Liver (tissue), 8 donors: ENCODE measurements at regions not wholly inside any gene's neighbourhood (a gene's known extent, or its start where the extent isn't known, plus 50 kb on each side); places are given as distances from the start of the nearest gene placed in this dataset.

ENCODE experiments used
- DNase-seq: peaks from one replicate; pipeline ENCODE4 v3.0.0-alpha.2; 2017; ENCODE audit warnings: low spot score
- H3K27ac ChIP-seq, 2 donors: one replicate each; pipeline ENCODE4 v1.7.0; 2013; ENCODE audit warnings: inconsistent platforms in 2 of 2, low read length in 2 of 2, control low read depth in 1 of 2, low read depth in 1 of 2, mild to moderate bottlenecking in 1 of 2
- H3K27me3 ChIP-seq, 4 donors: one replicate each; pipeline versions ENCODE4 v1.6.1 to v1.7.0; 2013; ENCODE audit warnings: low read length in 3 of 4, inconsistent platforms in 1 of 4, mild to moderate bottlenecking in 1 of 4, moderate library complexity in 1 of 4; ENCODE audit not compliant: control insufficient read depth in 4 of 4, insufficient read depth in 4 of 4
- H3K36me3 ChIP-seq, 4 donors: one replicate each; pipeline versions ENCODE4 v1.6.1 to v1.7.0; 2013; ENCODE audit warnings: low read length in 3 of 4, mild to moderate bottlenecking in 3 of 4, low read depth in 1 of 4, moderate library complexity in 1 of 4; ENCODE audit not compliant: control insufficient read depth in 4 of 4, insufficient read depth in 3 of 4
- H3K4me1 ChIP-seq, 4 donors: one replicate each; pipeline versions ENCODE4 v1.6.1 to v1.7.0; 2013; ENCODE audit warnings: low read length in 3 of 4, mild to moderate bottlenecking in 3 of 4, moderate library complexity in 1 of 4; ENCODE audit not compliant: control insufficient read depth in 4 of 4, insufficient read depth in 4 of 4
- H3K4me3 ChIP-seq, 3 donors: one replicate each; pipeline versions ENCODE4 v1.6.1 to v1.7.0; 2013; ENCODE audit warnings: low read length in 3 of 3, control low read depth in 1 of 3, low read depth in 1 of 3, mild to moderate bottlenecking in 1 of 3
- H3K9ac ChIP-seq, 2 donors: one replicate each; pipeline ENCODE4 v1.7.0; 2013; ENCODE audit warnings: low read length in 2 of 2, mild to moderate bottlenecking in 2 of 2, moderate library complexity in 2 of 2, control low read depth in 1 of 2, low read depth in 1 of 2
- H3K9me3 ChIP-seq, 4 donors: one replicate each; pipeline versions ENCODE4 v1.6.1 to v1.7.0; 2013; ENCODE audit warnings: low read length in 3 of 4; ENCODE audit not compliant: control insufficient read depth in 4 of 4
- CTCF ChIP-seq: fragments of 150-350 bp; IDR thresholded peaks from 2 replicates; pipeline ENCODE4 v1.5.1; 2017; ENCODE audit warnings: improper control_type of control experiment, low read depth, low read length; ENCODE audit not compliant: missing input control
- EGR1 ChIP-seq, 2 donors: IDR thresholded peaks; 2 replicates each; pipeline ENCODE4 v1.6.1; 2016 to 2018; ENCODE audit warnings: antibody characterized with exemption in 2 of 2, low read depth in 2 of 2
- FOXA2 ChIP-seq: IDR thresholded peaks from 2 replicates; pipeline ENCODE4 v1.6.1; 2016; ENCODE audit warnings: antibody characterized with exemption
- GABPA ChIP-seq, 2 donors: IDR thresholded peaks in 1 of 2; conservative IDR thresholded peaks in 1 of 2; 2 replicates each; pipeline ENCODE4 v1.6.1; 2016; ENCODE audit warnings: antibody characterized with exemption in 2 of 2, mild to moderate bottlenecking in 1 of 2, moderate library complexity in 1 of 2
- HNF4A ChIP-seq, 2 donors: conservative IDR thresholded peaks; 2 replicates each; pipeline ENCODE4 v1.6.1; 2016; ENCODE audit warnings: antibody characterized with exemption in 2 of 2, mild to moderate bottlenecking in 2 of 2
- HNF4G ChIP-seq: IDR thresholded peaks from 2 replicates; pipeline ENCODE4 v1.6.1; 2016; ENCODE audit warnings: antibody characterized with exemption
- JUND ChIP-seq, 2 donors: IDR thresholded peaks; 2 replicates each; pipeline ENCODE4 v1.6.1; 2016; ENCODE audit warnings: antibody characterized with exemption in 2 of 2
- RAD21 ChIP-seq, 2 donors: IDR thresholded peaks; 2 replicates each; pipeline ENCODE4 v1.6.1; 2016; ENCODE audit warnings: antibody characterized with exemption in 2 of 2, mild to moderate bottlenecking in 2 of 2
- RXRA ChIP-seq, 2 donors: IDR thresholded peaks; 2 replicates each; pipeline ENCODE4 v1.6.1; 2017 to 2018; ENCODE audit warnings: antibody characterized with exemption in 2 of 2, mild to moderate bottlenecking in 1 of 2
- SP1 ChIP-seq: IDR thresholded peaks from 2 replicates; pipeline ENCODE4 v1.6.1; 2018; ENCODE audit warnings: antibody characterized with exemption, mild to moderate bottlenecking
- TAF1 ChIP-seq: conservative IDR thresholded peaks from 2 replicates; pipeline ENCODE4 v1.6.1; 2016; ENCODE audit warnings: antibody characterized with exemption, mild to moderate bottlenecking
- YY1 ChIP-seq: IDR thresholded peaks from 2 replicates; pipeline ENCODE4 v1.6.1; 2016; ENCODE audit warnings: antibody characterized with exemption, mild to moderate bottlenecking
- ZBTB33 ChIP-seq: IDR thresholded peaks from 2 replicates; pipeline ENCODE4 v1.6.1; 2016; ENCODE audit warnings: antibody characterized with exemption
- WGBS: extraction: QIAGEN DNeasy Blood & Tissue Kit; methylation state at CpG from one replicate; pipeline ENCODE4 v1.1.7; 2013; 5-methylcytosine and 5-hydroxymethylcytosine counted together
- TF ChIP-seq, protein P1 (sequence below): IDR thresholded peaks from 2 replicates; pipeline ENCODE4 v1.6.1; 2016; ENCODE audit warnings: antibody characterized with exemption
- TF ChIP-seq, protein P2 (sequence below): IDR thresholded peaks from 2 replicates; pipeline ENCODE4 v1.6.1; 2016; ENCODE audit warnings: antibody characterized with exemption, mild to moderate bottlenecking
- TF ChIP-seq, protein P3 (sequence below): IDR thresholded peaks from 2 replicates; pipeline ENCODE4 v1.6.1; 2016; ENCODE audit warnings: antibody characterized with exemption
- donor health status: healthy.
- donor health status: healthy.
- donor health status: healthy.
- donor health status: healthy.
- donor health status: healthy.

GRCh38 chr12:24718617-24719016, 230.3 kb downstream of the BCAT1 start:
- no peak for DNase-seq
- H3K27ac ChIP-seq = no peak overlapping the region
- no peak overlapping the region for H3K4me3 ChIP-seq
- 0% methylated on average over 1 of the region's 1 CpG for WGBS
- no peaks in the 10 kb centered on the region for H3K4me1 ChIP-seq
- H3K9ac ChIP-seq = no peak overlapping the region
- no peaks in the 10 kb centered on the region for H3K36me3 ChIP-seq
- no peaks in the 10 kb centered on the region for H3K27me3 ChIP-seq
- TF ChIP-seq RXRA (IDR thresholded peaks at IDR 0.05) = no peak
- TF ChIP-seq HNF4G = no peak
- TF ChIP-seq, protein P1, sequence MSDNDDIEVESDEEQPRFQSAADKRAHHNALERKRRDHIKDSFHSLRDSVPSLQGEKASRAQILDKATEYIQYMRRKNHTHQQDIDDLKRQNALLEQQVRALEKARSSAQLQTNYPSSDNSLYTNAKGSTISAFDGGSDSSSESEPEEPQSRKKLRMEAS = no peak
- no peak for TF ChIP-seq GABPA (IDR thresholded peaks at IDR 0.05 in 1 of 2, conservative IDR thresholded peaks at IDR 0.05 in 1 of 2)
- TF ChIP-seq FOXA2 = no peak
- TF ChIP-seq JUND (IDR thresholded peaks at IDR 0.05) = no peak
- TF ChIP-seq ZBTB33 = no peak
- TF ChIP-seq, protein P2, sequence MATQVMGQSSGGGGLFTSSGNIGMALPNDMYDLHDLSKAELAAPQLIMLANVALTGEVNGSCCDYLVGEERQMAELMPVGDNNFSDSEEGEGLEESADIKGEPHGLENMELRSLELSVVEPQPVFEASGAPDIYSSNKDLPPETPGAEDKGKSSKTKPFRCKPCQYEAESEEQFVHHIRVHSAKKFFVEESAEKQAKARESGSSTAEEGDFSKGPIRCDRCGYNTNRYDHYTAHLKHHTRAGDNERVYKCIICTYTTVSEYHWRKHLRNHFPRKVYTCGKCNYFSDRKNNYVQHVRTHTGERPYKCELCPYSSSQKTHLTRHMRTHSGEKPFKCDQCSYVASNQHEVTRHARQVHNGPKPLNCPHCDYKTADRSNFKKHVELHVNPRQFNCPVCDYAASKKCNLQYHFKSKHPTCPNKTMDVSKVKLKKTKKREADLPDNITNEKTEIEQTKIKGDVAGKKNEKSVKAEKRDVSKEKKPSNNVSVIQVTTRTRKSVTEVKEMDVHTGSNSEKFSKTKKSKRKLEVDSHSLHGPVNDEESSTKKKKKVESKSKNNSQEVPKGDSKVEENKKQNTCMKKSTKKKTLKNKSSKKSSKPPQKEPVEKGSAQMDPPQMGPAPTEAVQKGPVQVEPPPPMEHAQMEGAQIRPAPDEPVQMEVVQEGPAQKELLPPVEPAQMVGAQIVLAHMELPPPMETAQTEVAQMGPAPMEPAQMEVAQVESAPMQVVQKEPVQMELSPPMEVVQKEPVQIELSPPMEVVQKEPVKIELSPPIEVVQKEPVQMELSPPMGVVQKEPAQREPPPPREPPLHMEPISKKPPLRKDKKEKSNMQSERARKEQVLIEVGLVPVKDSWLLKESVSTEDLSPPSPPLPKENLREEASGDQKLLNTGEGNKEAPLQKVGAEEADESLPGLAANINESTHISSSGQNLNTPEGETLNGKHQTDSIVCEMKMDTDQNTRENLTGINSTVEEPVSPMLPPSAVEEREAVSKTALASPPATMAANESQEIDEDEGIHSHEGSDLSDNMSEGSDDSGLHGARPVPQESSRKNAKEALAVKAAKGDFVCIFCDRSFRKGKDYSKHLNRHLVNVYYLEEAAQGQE = no peak
- TF ChIP-seq SP1 = no peak
- no peak for TF ChIP-seq CTCF
- no peak for TF ChIP-seq HNF4A (conservative IDR thresholded peaks at IDR 0.05)
- no peak for TF ChIP-seq TAF1
- TF ChIP-seq, protein P3, sequence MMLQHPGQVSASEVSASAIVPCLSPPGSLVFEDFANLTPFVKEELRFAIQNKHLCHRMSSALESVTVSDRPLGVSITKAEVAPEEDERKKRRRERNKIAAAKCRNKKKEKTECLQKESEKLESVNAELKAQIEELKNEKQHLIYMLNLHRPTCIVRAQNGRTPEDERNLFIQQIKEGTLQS = no peak
- no peak for TF ChIP-seq YY1
- H3K9me3 ChIP-seq = no peaks in the 10 kb centered on the region

- DNase-seq = no peak
- TF ChIP-seq HNF4G = no peak
- no peak for TF ChIP-seq GABPA (IDR thresholded peaks at IDR 0.05 in 1 of 2, conservative IDR thresholded peaks at IDR 0.05 in 1 of 2)
- TF ChIP-seq EGR1 (IDR thresholded peaks at IDR 0.05; ENCODE audit: low read depth in 2 of 2) = no peak
- TF ChIP-seq, protein P3 = no peak
- TF ChIP-seq RAD21 (IDR thresholded peaks at IDR 0.05) = no peak
- no peak for TF ChIP-seq CTCF
- H3K9me3 ChIP-seq = no peaks in the 10 kb centered on the region
- H3K27me3 ChIP-seq = no peaks in the 10 kb centered on the region
- H3K4me3 ChIP-seq = no peak overlapping the region
- no peaks in the 10 kb centered on the region for H3K36me3 ChIP-seq
- H3K4me1 ChIP-seq = no peaks in the 10 kb centered on the region
- no peak overlapping the region for H3K27ac ChIP-seq
- H3K9ac ChIP-seq = no peak overlapping the region
- 95% methylated on average over 13 of the region's 13 CpGs for WGBS
These were observed 234.7 kb downstream of the BCAT1 start for GRCh38 chr12:24714237-24714636.
